Immature natural killer cell (primary cell): ENCODE measurements at regions not wholly inside any gene's neighbourhood (a gene's known extent, or its start where the extent isn't known, plus 50 kb on each side); places are given as distances from the start of the nearest gene placed in this dataset.
"Not testable (repeated sequence)": the region's sequence is repeated elsewhere in the genome, so short reads cannot be mapped to it uniquely, and the experiment has no call there.

Source experiments
- DNase-seq, 3 donors: peaks; one replicate each; pipeline ENCODE4 v3.0.0; 2022; ENCODE audit warnings: mixed read lengths in 1 of 3
- H3K27ac Mint-ChIP-seq, 6 donors: one replicate each; pipeline ENCODE4 v1.8.0; 2020; ENCODE audit warnings: mixed read lengths in 6 of 6, mild to moderate bottlenecking in 5 of 6, inconsistent platforms in 4 of 6, moderate library complexity in 3 of 6
- H3K27me3 Mint-ChIP-seq, 3 donors: one replicate each; pipeline ENCODE4 v1.8.0; 2020 to 2021; ENCODE audit warnings: low read depth in 3 of 3, mild to moderate bottlenecking in 3 of 3, mixed read lengths in 3 of 3, moderate library complexity in 3 of 3, inconsistent platforms in 1 of 3
- H3K36me3 Mint-ChIP-seq, 3 donors: one replicate each; pipeline ENCODE4 v1.8.0; 2020; ENCODE audit warnings: mixed read lengths in 3 of 3, inconsistent platforms in 2 of 3, mild to moderate bottlenecking in 2 of 3
- H3K4me1 Mint-ChIP-seq, 2 donors: one replicate each; pipeline ENCODE4 v1.8.0; 2020; ENCODE audit warnings: inconsistent platforms in 2 of 2, mild to moderate bottlenecking in 2 of 2, mixed read lengths in 2 of 2, moderate library complexity in 1 of 2
- H3K4me3 Mint-ChIP-seq, 5 donors: one replicate each; pipeline ENCODE4 v1.8.0; 2020; ENCODE audit warnings: mild to moderate bottlenecking in 5 of 5, mixed read lengths in 5 of 5, inconsistent platforms in 3 of 5, moderate library complexity in 3 of 5
- H3K9me3 Mint-ChIP-seq, 6 donors: one replicate each; pipeline ENCODE4 v1.8.0; 2020; ENCODE audit warnings: mild to moderate bottlenecking in 6 of 6, mixed read lengths in 6 of 6, inconsistent platforms in 4 of 6, moderate library complexity in 3 of 6

GRCh38 chr12:82300611-82301010 is 57.6 kb downstream of the CCDC59 start:
- peaks cover 0 to 6% (median under 1%) of the 10 kb centered on the region in 6 donors for H3K9me3 Mint-ChIP-seq
- no peaks in the 10 kb centered on the region for H3K36me3 Mint-ChIP-seq
- H3K4me3 Mint-ChIP-seq, result no peak overlapping the region

DNA sequence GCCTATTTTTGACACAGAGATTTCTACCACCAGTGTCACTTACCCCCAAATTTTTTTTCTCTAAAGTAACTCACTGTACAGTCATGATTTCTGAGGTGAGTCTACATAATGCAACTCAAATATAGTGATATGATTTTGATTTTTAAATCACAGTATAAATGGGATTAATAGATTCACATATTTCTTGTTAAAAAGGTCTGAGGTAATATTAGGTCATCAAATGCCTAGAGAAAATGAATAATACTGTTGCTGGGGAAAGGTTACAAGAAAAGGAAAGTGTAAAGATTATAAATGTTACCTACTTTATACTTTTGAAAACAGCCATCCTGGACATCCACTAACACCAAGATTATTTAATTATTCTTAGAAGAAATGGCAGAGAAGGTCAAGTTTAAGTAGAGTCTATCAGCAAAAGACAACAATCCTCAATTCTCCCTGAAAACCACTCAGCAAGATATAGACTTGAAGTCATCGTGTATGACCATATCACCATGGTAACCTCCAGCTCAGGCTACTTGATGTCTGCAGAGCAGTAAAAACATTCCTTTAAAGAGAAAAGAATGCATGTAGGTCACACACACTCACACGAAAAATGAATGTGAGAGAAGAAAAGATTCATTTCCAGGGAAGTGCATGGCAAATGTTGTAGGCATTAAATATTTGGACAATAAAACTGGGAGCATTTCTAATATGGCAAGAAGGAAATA is 58.7 kb downstream of the CCDC59 start:
- Mint-ChIP-seq H3K36me3 (no peaks in the 10 kb centered on the region), H3K9me3 (peaks cover 0 to 6% (median under 1%) of the 10 kb centered on the region in 6 donors)

More at GRCh38 chr12:82300611-82301010, 57.6 kb downstream of the CCDC59 start:
- no peak overlapping the region for H3K27ac Mint-ChIP-seq
- H3K4me1 Mint-ChIP-seq, result no peaks in the 10 kb centered on the region
- peaks cover 0 to 9% (median 0%) of the 10 kb centered on the region in 3 donors for H3K27me3 Mint-ChIP-seq
- no peak for DNase-seq

GRCh38 chr12:82290415-82290814 is 67.8 kb downstream of the CCDC59 start:
- Mint-ChIP-seq H3K27me3 (peaks cover 0 to 4% (median 0%) of the 10 kb centered on the region in 3 donors), H3K36me3 (no peaks in the 10 kb centered on the region), H3K4me1 (no peaks in the 10 kb centered on the region), H3K9me3 (peaks cover 0 to 2% (median 0%) of the 10 kb centered on the region in 6 donors), H3K27ac (no peak overlapping the region), H3K4me3 (no peak overlapping the region)
- DNase-seq, result no peak

More for the DNA sequence above, 58.7 kb downstream of the CCDC59 start:
- peaks cover 0 to 9% (median 0%) of the 10 kb centered on the region in 3 donors for H3K27me3 Mint-ChIP-seq
- H3K27ac Mint-ChIP-seq, result no peak overlapping the region
- no peak overlapping the region for H3K4me3 Mint-ChIP-seq
- H3K4me1 Mint-ChIP-seq, result no peaks in the 10 kb centered on the region
- DNase-seq, result no peak

DNA sequence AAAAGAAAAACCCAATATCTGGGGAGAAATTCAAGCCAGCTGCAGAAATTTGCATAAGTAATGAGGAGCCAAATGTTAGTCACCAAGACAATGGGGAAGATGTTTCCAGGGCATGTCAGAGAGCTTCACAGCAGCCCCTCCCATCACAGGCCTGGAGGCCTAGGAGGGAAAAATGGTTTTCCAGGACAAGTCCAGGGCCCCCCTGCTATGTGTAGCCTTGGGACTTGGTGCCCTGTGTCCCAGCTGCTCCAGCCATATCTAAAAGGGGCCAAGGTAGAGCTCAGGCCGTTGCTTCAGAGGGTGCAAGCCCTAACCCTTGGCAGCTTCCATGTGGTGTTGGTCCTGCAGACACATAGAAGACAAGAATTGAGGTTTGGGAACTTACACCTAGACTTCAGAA is 76.9 kb downstream of the CCDC59 start:
- not testable (repeated sequence) for DNase-seq, H3K4me3 Mint-ChIP-seq, H3K4me1 Mint-ChIP-seq, H3K27me3 Mint-ChIP-seq, H3K27ac Mint-ChIP-seq, H3K36me3 Mint-ChIP-seq
- H3K9me3 Mint-ChIP-seq, result peaks cover 2 to 12% (median 5%) of the 10 kb centered on the region in 6 donors

- Mint-ChIP-seq H3K4me1 (no peaks in the 10 kb centered on the region), H3K9me3 (peaks cover 2 to 17% (median 6%) of the 10 kb centered on the region in 6 donors), H3K36me3 (no peaks in the 10 kb centered on the region), H3K4me3 (no peak overlapping the region), H3K27me3 (peaks cover 0 to 4% (median 0%) of the 10 kb centered on the region in 3 donors), H3K27ac (no peak overlapping the region)
- no peak for DNase-seq
Measured at GRCh38 chr12:82279536-82280058, 78.6 kb downstream of the CCDC59 start.

DNA sequence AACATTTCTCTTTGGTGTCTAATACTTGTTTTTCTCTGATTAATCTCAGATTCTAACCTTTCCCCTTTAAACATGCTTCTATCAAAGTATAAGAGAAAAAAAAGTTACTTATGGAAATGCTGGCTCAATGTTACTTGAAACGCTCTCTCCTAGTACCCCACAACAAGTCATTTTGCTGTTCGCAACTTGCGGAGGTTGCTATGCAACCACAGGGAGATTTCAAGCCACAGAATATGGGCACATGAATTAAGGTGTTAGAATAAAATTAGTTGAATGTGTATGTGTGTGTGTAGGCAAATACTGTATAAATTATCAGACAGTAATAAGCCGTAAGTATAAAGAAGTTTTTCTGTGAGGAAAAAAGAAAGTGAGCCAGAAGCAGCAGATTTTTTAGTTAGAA is 80.6 kb downstream of the CCDC59 start:
- Mint-ChIP-seq H3K36me3 (no peaks in the 10 kb centered on the region), H3K27ac (no peak overlapping the region), H3K27me3 (peaks cover 0 to 4% (median 0%) of the 10 kb centered on the region in 3 donors), H3K4me1 (no peaks in the 10 kb centered on the region), H3K4me3 (no peak overlapping the region), H3K9me3 (peaks cover 3 to 18% (median 4%) of the 10 kb centered on the region in 6 donors)
- DNase-seq, result no peak

DNA sequence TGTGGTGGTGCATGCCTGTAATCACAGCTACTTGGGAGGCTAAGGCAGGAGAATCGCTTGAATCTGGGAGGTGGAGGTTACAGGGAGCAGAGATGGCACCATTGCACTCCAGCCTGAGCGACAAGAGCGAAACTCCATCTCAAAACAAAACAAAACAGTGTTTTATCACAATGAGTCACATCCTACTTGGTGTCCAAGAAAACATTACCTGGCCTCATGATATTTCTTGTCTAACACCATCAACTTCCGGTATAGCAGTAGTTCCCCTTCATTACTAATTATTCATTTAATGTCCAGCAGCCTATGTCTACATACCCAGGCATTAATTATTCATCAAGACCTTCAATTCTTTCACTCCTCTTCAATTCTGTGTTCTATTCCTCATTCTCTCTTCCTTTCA is 115.5 kb downstream of the CCDC59 start:
- Mint-ChIP-seq H3K9me3 (peaks cover 12 to 40% (median 14%) of the 10 kb centered on the region in 6 donors), H3K4me3 (no peak overlapping the region), H3K36me3 (no peaks in the 10 kb centered on the region), H3K27me3 (no peaks in the 10 kb centered on the region), H3K27ac (no peak overlapping the region), H3K4me1 (no peaks in the 10 kb centered on the region)
- no peak for DNase-seq

GRCh38 chr12:82225871-82226270 is 132.3 kb downstream of the CCDC59 start:
- Mint-ChIP-seq H3K4me1 (no peaks in the 10 kb centered on the region), H3K9me3 (peaks cover 0 to 21% (median 9%) of the 10 kb centered on the region in 6 donors), H3K4me3 (no peak overlapping the region), H3K36me3 (no peaks in the 10 kb centered on the region), H3K27me3 (peaks cover 0 to under 1% (median 0%) of the 10 kb centered on the region in 3 donors), H3K27ac (no peak overlapping the region)
- DNase-seq, result no peak

- Mint-ChIP-seq H3K27me3 (peaks cover 0 to 1% (median 0%) of the 10 kb centered on the region in 3 donors), H3K4me1 (no peaks in the 10 kb centered on the region), H3K9me3 (peaks cover 2 to 21% (median 9%) of the 10 kb centered on the region in 6 donors), H3K36me3 (no peaks in the 10 kb centered on the region), H3K4me3 (no peak overlapping the region), H3K27ac (no peak overlapping the region)
- no peak for DNase-seq
Measured at GRCh38 chr12:82223426-82223825, 134.8 kb downstream of the CCDC59 start.

- peaks cover 0 to 30% (median 7%) of the 10 kb centered on the region in 6 donors for H3K9me3 Mint-ChIP-seq
- H3K36me3 Mint-ChIP-seq, result no peaks in the 10 kb centered on the region
- no peaks in the 10 kb centered on the region for H3K4me1 Mint-ChIP-seq
- no peak overlapping the region for H3K27ac Mint-ChIP-seq
- peaks cover 0 to 1% (median 0%) of the 10 kb centered on the region in 3 donors for H3K27me3 Mint-ChIP-seq
- H3K4me3 Mint-ChIP-seq, result no peak overlapping the region
- DNase-seq, result no peak
Measured at GRCh38 chr12:82216475-82216874, 141.7 kb downstream of the CCDC59 start.

- Mint-ChIP-seq H3K36me3 (peaks cover 0 to 6% (median 4%) of the 10 kb centered on the region in 3 donors), H3K27ac (no peak overlapping the region), H3K4me3 (no peak overlapping the region), H3K4me1 (no peaks in the 10 kb centered on the region), H3K9me3 (peaks cover 2 to 43% (median 13%) of the 10 kb centered on the region in 6 donors), H3K27me3 (no peaks in the 10 kb centered on the region)
- no peak for DNase-seq
Measured at GRCh38 chr12:82213761-82214160, 144.4 kb downstream of the CCDC59 start.

DNA sequence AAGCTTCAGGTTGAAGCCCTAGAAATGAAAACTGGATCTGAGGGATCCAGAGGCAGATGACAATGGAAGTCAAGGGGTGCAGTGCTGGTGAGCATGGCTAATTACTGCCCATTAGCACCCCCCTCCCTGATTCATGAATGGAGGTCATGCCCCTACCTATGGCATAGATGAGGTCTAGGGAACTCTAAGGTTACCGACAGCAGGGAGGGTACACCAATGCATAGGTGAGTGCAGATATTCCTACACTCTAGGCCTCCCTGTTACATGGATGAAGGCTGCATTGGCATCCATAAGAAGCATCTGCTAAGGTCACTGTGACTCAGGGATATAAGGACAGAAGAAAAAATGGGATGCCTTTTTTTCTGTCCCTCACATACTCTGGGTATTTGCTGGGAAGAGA is 147.3 kb downstream of the CCDC59 start:
- Mint-ChIP-seq H3K36me3 (peaks cover 0 to 6% (median 4%) of the 10 kb centered on the region in 3 donors), H3K9me3 (peaks cover 2 to 47% (median 11%) of the 10 kb centered on the region in 6 donors), H3K27ac (no peak overlapping the region), H3K27me3 (peaks cover 0 to 3% (median 0%) of the 10 kb centered on the region in 3 donors), H3K4me3 (no peak overlapping the region), H3K4me1 (no peaks in the 10 kb centered on the region)
- no peak for DNase-seq

- no peak overlapping the region for H3K27ac Mint-ChIP-seq
- H3K36me3 Mint-ChIP-seq, result peaks cover 0 to 6% (median 4%) of the 10 kb centered on the region in 3 donors
- no peaks in the 10 kb centered on the region for H3K4me1 Mint-ChIP-seq
- no peak overlapping the region for H3K4me3 Mint-ChIP-seq
- no peak for DNase-seq
- H3K9me3 Mint-ChIP-seq, result peaks cover 2 to 48% (median 13%) of the 10 kb centered on the region in 6 donors
- H3K27me3 Mint-ChIP-seq, result peaks cover 0 to 3% (median 0%) of the 10 kb centered on the region in 3 donors
Measured at GRCh38 chr12:82209533-82209932, 148.7 kb downstream of the CCDC59 start.

- Mint-ChIP-seq H3K4me1 (no peaks in the 10 kb centered on the region), H3K9me3 (peaks cover 2 to 52% (median 15%) of the 10 kb centered on the region in 6 donors), H3K4me3 (no peak overlapping the region), H3K36me3 (peaks cover 0 to 6% (median 4%) of the 10 kb centered on the region in 3 donors), H3K27me3 (peaks cover 0 to 3% (median 0%) of the 10 kb centered on the region in 3 donors), H3K27ac (no peak overlapping the region)
- DNase-seq, result no peak
Measured at GRCh38 chr12:82207556-82207955, 150.6 kb downstream of the CCDC59 start.
